H9 (cell line): ENCODE measurements at regions not wholly inside any gene's neighbourhood (a gene's known extent, or its start where the extent isn't known, plus 50 kb on each side); places are given as distances from the start of the nearest gene placed in this dataset.

Experiments
- DNase-seq: peaks from one replicate; pipeline ENCODE4 v3.0.0-alpha.2; 2017
- H2AFZ ChIP-seq: one replicate; pipeline ENCODE4 v1.6.1; 2013; ENCODE audit warnings: mild to moderate bottlenecking, low read length, control low read depth, moderate library complexity
- H2AK5ac ChIP-seq: 2 replicates; pipeline ENCODE4 v1.6.1; 2013; ENCODE audit warnings: low read length, control low read depth, mixed read lengths; ENCODE audit not compliant: insufficient read length
- H2BK120ac ChIP-seq: one replicate; pipeline ENCODE4 v1.6.1; 2013; ENCODE audit warnings: low read depth, mild to moderate bottlenecking, low read length, control low read depth, inconsistent platforms; ENCODE audit not compliant: poor library complexity, severe bottlenecking
- H2BK12ac ChIP-seq: 2 replicates; pipeline ENCODE4 v1.6.1; 2013; ENCODE audit warnings: low read length, control low read depth, mixed read lengths, low read depth; ENCODE audit not compliant: insufficient read length
- H2BK15ac ChIP-seq: 2 replicates; pipeline ENCODE4 v1.6.1; 2013; ENCODE audit warnings: low read depth, low read length, control low read depth
- H2BK20ac ChIP-seq: one replicate; pipeline ENCODE4 v1.6.1; 2013; ENCODE audit warnings: low read depth, mild to moderate bottlenecking, low read length, control low read depth, inconsistent platforms; ENCODE audit not compliant: poor library complexity, severe bottlenecking
- H2BK5ac ChIP-seq: 2 replicates; pipeline ENCODE4 v1.6.1; 2013; ENCODE audit warnings: low read length, control low read depth, mixed read lengths; ENCODE audit not compliant: insufficient read length
- H3K14ac ChIP-seq: 2 replicates; pipeline ENCODE4 v1.6.1; 2013; ENCODE audit warnings: low read length, control low read depth; ENCODE audit not compliant: insufficient read depth
- H3K18ac ChIP-seq: 2 replicates; pipeline ENCODE4 v1.6.1; 2013; ENCODE audit warnings: low read depth, mild to moderate bottlenecking, mixed read lengths, low read length, control low read depth; ENCODE audit not compliant: insufficient read length
- H3K23ac ChIP-seq: 2 replicates; pipeline ENCODE4 v1.6.1; 2013; ENCODE audit warnings: low read length, control low read depth, mixed read lengths, low read depth; ENCODE audit not compliant: insufficient read length
- H3K23me2 ChIP-seq: 2 replicates; pipeline ENCODE4 v1.6.1; 2013; ENCODE audit warnings: low read depth, mild to moderate bottlenecking, mixed read lengths, low read length, control low read depth; ENCODE audit not compliant: insufficient read length, poor library complexity, severe bottlenecking
- H3K27ac ChIP-seq: 2 replicates; pipeline ENCODE4 v1.5.1; 2013; ENCODE audit warnings: low read length, control low read depth, mixed read lengths, low read depth; ENCODE audit not compliant: insufficient read length
- H3K27me3 ChIP-seq: 2 replicates; pipeline ENCODE4 v1.6.1; 2013; ENCODE audit warnings: low read length, control low read depth, inconsistent platforms; ENCODE audit not compliant: insufficient read depth
- H3K4ac ChIP-seq: 2 replicates; pipeline ENCODE4 v1.6.1; 2013; ENCODE audit warnings: low read depth, mild to moderate bottlenecking, control low read depth, inconsistent platforms, low read length, moderate library complexity
- H3K4me1 ChIP-seq: 2 replicates; pipeline ENCODE4 v1.6.1; 2013; ENCODE audit warnings: low read length, control low read depth, inconsistent platforms; ENCODE audit not compliant: insufficient read depth
- H3K4me2 ChIP-seq: 2 replicates; pipeline ENCODE4 v1.6.1; 2013; ENCODE audit warnings: low read length, control low read depth, mixed read lengths; ENCODE audit not compliant: insufficient read length, insufficient read depth
- H3K56ac ChIP-seq: 2 replicates; pipeline ENCODE4 v1.6.1; 2013; ENCODE audit warnings: low read depth, mild to moderate bottlenecking, mixed read lengths, low read length, control low read depth; ENCODE audit not compliant: insufficient read length
- H3K79me1 ChIP-seq: 2 replicates; pipeline ENCODE4 v1.6.1; 2013; ENCODE audit warnings: low read depth, mild to moderate bottlenecking, moderate library complexity, low read length, control low read depth, inconsistent platforms; ENCODE audit not compliant: insufficient read depth, poor library complexity, severe bottlenecking
- H3K79me2 ChIP-seq: 2 replicates; pipeline ENCODE4 v1.6.1; 2013; ENCODE audit warnings: low read length, control low read depth, inconsistent platforms; ENCODE audit not compliant: insufficient read depth
- H3K9ac ChIP-seq: 2 replicates; pipeline ENCODE4 v1.6.1; 2013; ENCODE audit warnings: low read length, control low read depth, mixed read lengths; ENCODE audit not compliant: insufficient read length; ENCODE audit errors: extremely low read depth
- H3K9me3 ChIP-seq: one replicate; pipeline ENCODE4 v1.6.1; 2013; ENCODE audit warnings: low read depth, low read length, inconsistent platforms; ENCODE audit not compliant: control insufficient read depth
- H3T11ph ChIP-seq: one replicate; pipeline ENCODE4 v1.6.1; 2013; ENCODE audit warnings: mild to moderate bottlenecking, low read length, control low read depth, inconsistent platforms
- H4K20me1 ChIP-seq: one replicate; pipeline ENCODE4 v1.6.1; 2013; ENCODE audit not compliant: control insufficient read depth, insufficient read length, insufficient read depth
- H4K5ac ChIP-seq: 2 replicates; pipeline ENCODE4 v1.6.1; 2013; ENCODE audit warnings: low read depth, mild to moderate bottlenecking, mixed read lengths, low read length, control low read depth; ENCODE audit not compliant: insufficient read length
- H4K8ac ChIP-seq: replicated peaks from 2 replicates; pipeline ENCODE4 v1.6.1; 2013; ENCODE audit warnings: low read length, control low read depth, mixed read lengths, low read depth; ENCODE audit not compliant: insufficient read length
- H4K91ac ChIP-seq: 2 replicates; pipeline ENCODE4 v1.6.1; 2013; ENCODE audit warnings: low read depth, mild to moderate bottlenecking, moderate library complexity, mixed read lengths, low read length, control low read depth; ENCODE audit not compliant: insufficient read length
- H3K27ac Mint-ChIP-seq, 3 experiments: 2 replicates in 2 of 3; 3 replicates in 1 of 3; pipeline ENCODE4 v1.8.0; 2020 to 2021; ENCODE audit warnings: mixed read lengths in 3 of 3, mild to moderate bottlenecking in 1 of 3, moderate library complexity in 1 of 3
- H3K27me3 Mint-ChIP-seq: 2 replicates; pipeline ENCODE4 v1.8.0; 2021; ENCODE audit warnings: low read depth, mild to moderate bottlenecking, moderate library complexity, mixed read lengths
- H3K36me3 Mint-ChIP-seq, 3 experiments: 2 replicates in 2 of 3; 3 replicates in 1 of 3; pipeline ENCODE4 v1.8.0; 2020 to 2021; ENCODE audit warnings: low read depth in 3 of 3, mixed read lengths in 3 of 3; ENCODE audit not compliant: insufficient read depth in 1 of 3
- H3K4me1 Mint-ChIP-seq, 2 experiments: 2 replicates each; pipeline ENCODE4 v1.8.0; 2020; ENCODE audit warnings: mixed read lengths in 2 of 2
- H3K4me3 Mint-ChIP-seq, 2 experiments: 2 replicates in 1 of 2; 3 replicates in 1 of 2; pipeline ENCODE4 v1.8.0; 2020 to 2021; ENCODE audit warnings: mild to moderate bottlenecking in 2 of 2, mixed read lengths in 2 of 2, moderate library complexity in 1 of 2
- H3K9me3 Mint-ChIP-seq, 2 experiments: 2 replicates in 1 of 2; 3 replicates in 1 of 2; pipeline ENCODE4 v1.8.0; 2020; ENCODE audit warnings: mild to moderate bottlenecking in 2 of 2, mixed read lengths in 2 of 2, moderate library complexity in 1 of 2
- WGBS: extraction: QIAGEN DNeasy Blood & Tissue Kit; methylation state at CpG from one replicate; pipeline ENCODE4 v1.1.7; 2013; ENCODE audit warnings: missing lambda C conversion rate, low lambda C conversion rate, mixed read lengths; ENCODE audit not compliant: insufficient read length; ENCODE audit errors: extremely low coverage; 5-methylcytosine and 5-hydroxymethylcytosine counted together
- TF ChIP-seq, protein P1 (sequence below): fragments of 200-600 bp; sonication (generic); conservative IDR thresholded peaks from 3 replicates; pipeline ENCODE4 v1.8.0; 2021; ENCODE audit warnings: antibody characterized with exemption, mild to moderate bottlenecking

- H2BK20ac ChIP-seq: no peak overlapping the region
- no peaks in the 10 kb centered on the region for H3K23me2 ChIP-seq
- Mint-ChIP-seq H3K27ac (no peak overlapping the region), H3K36me3 (no peaks in the 10 kb centered on the region), H3K27me3 (peaks cover 32% of the 10 kb centered on the region), H3K4me3 (no peak overlapping the region), H3K4me1 (peaks cover 0 to 4% of the 10 kb centered on the region in 2 experiments; a peak in 2 of 4 replicates), H3K9me3 (no peaks in the 10 kb centered on the region)
- no peaks in the 10 kb centered on the region for H3K4me1 ChIP-seq
- no peaks in the 10 kb centered on the region for H3K79me2 ChIP-seq
- TF ChIP-seq, protein P1, sequence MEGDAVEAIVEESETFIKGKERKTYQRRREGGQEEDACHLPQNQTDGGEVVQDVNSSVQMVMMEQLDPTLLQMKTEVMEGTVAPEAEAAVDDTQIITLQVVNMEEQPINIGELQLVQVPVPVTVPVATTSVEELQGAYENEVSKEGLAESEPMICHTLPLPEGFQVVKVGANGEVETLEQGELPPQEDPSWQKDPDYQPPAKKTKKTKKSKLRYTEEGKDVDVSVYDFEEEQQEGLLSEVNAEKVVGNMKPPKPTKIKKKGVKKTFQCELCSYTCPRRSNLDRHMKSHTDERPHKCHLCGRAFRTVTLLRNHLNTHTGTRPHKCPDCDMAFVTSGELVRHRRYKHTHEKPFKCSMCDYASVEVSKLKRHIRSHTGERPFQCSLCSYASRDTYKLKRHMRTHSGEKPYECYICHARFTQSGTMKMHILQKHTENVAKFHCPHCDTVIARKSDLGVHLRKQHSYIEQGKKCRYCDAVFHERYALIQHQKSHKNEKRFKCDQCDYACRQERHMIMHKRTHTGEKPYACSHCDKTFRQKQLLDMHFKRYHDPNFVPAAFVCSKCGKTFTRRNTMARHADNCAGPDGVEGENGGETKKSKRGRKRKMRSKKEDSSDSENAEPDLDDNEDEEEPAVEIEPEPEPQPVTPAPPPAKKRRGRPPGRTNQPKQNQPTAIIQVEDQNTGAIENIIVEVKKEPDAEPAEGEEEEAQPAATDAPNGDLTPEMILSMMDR: no peak
- H3K9ac ChIP-seq: no peak overlapping the region
- no peak overlapping the region for H2BK12ac ChIP-seq
- no peak overlapping the region for H2BK120ac ChIP-seq
- no peak overlapping the region for H4K5ac ChIP-seq
- no peak overlapping the region for H2BK15ac ChIP-seq
- DNase-seq: no peak
- no peaks in the 10 kb centered on the region for H3K79me1 ChIP-seq
- H3K18ac ChIP-seq: no peak overlapping the region
- no peak overlapping the region for H3T11ph ChIP-seq
- no peak overlapping the region for H3K14ac ChIP-seq
- H3K9me3 ChIP-seq: no peaks in the 10 kb centered on the region
- H3K27me3 ChIP-seq: peaks cover 10% of the 10 kb centered on the region; the same call in 1 of the 2 replicates
- no peak overlapping the region for H3K4ac ChIP-seq
- no peak overlapping the region for H2AK5ac ChIP-seq
- H3K27ac ChIP-seq: no peak overlapping the region
- no peak overlapping the region for H4K8ac ChIP-seq
- no peak overlapping the region for H3K23ac ChIP-seq
- no peak overlapping the region for H3K56ac ChIP-seq
- H4K20me1 ChIP-seq: no peaks in the 10 kb centered on the region
- no CpG with 5 or more reads among the region's 2 CpGs for WGBS
- no peak overlapping the region for H4K91ac ChIP-seq
- H2BK5ac ChIP-seq: no peak overlapping the region
- no peak overlapping the region for H3K4me2 ChIP-seq
- no peak overlapping the region for H2AFZ ChIP-seq
Measured at GRCh38 chr2:176662753-176663152, 393.5 kb downstream of the MTX2 start.
